Ovary (tissue), 3 donors: ENCODE measurements at regions not wholly inside any gene's neighbourhood (a gene's known extent, or its start where the extent isn't known, plus 50 kb on each side); places are given as distances from the start of the nearest gene placed in this dataset.

ENCODE experiments used
- CTCF ChIP-seq, 3 donors: fragments of 450-650 bp in 2 of 3; fragments of 200-600 bp in 1 of 3; IDR thresholded peaks; one replicate each; pipeline versions ENCODE4 v1.5.1 to v1.8.0; 2016 to 2022; ENCODE audit warnings: antibody characterized with exemption in 3 of 3, mild to moderate bottlenecking in 1 of 3
- POLR2A ChIP-seq: fragments of 450-650 bp; IDR thresholded peaks from one replicate; pipeline ENCODE4 v1.6.1; 2017; ENCODE audit warnings: antibody characterized with exemption, mild to moderate bottlenecking, moderate library complexity
- donor health status: DM: no; HTN: no; CAD: no.

- no peak for TF ChIP-seq CTCF (IDR thresholded peaks at IDR 0.05)
- TF ChIP-seq POLR2A = no peak
Measured at GRCh38 chr6:90382760-90383159, 86.1 kb upstream of the BACH2 start.
